ENCODE measurements at regions not wholly inside any gene's neighbourhood (a gene's known extent, or its start where the extent isn't known, plus 50 kb on each side); places are given as distances from the start of the nearest gene placed in this dataset.

DNA sequence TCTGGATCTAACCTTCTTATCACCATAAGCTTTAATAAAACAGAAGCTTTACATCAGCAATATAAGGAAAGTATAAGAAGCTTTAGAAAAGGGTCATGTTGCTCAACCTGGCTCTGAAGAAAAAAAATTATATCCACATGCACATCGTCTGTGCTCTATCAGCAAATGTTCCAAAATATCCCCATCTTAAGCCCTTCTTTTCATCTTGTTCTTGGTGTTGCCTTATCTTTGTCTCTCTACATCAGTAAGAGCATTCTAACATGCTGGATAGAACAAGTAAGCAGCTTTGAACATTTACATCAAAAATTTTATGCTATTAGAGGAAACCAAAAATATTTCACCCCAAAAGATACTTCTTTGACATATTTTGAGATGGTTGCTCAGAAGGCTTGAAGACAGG lies 157.8 kb upstream of the SNX7 start:
- Mint-ChIP-seq H3K27ac (no peak overlapping the region), H3K4me3 (no peak overlapping the region), H3K9me3 (peaks cover 34% of the 10 kb centered on the region), H3K36me3 (no peaks in the 10 kb centered on the region), H3K4me1 (no peaks in the 10 kb centered on the region), H3K27me3 (ENCODE audit: low read depth) (no peaks in the 10 kb centered on the region)
- TF ChIP-seq, protein P1, sequence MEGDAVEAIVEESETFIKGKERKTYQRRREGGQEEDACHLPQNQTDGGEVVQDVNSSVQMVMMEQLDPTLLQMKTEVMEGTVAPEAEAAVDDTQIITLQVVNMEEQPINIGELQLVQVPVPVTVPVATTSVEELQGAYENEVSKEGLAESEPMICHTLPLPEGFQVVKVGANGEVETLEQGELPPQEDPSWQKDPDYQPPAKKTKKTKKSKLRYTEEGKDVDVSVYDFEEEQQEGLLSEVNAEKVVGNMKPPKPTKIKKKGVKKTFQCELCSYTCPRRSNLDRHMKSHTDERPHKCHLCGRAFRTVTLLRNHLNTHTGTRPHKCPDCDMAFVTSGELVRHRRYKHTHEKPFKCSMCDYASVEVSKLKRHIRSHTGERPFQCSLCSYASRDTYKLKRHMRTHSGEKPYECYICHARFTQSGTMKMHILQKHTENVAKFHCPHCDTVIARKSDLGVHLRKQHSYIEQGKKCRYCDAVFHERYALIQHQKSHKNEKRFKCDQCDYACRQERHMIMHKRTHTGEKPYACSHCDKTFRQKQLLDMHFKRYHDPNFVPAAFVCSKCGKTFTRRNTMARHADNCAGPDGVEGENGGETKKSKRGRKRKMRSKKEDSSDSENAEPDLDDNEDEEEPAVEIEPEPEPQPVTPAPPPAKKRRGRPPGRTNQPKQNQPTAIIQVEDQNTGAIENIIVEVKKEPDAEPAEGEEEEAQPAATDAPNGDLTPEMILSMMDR (IDR thresholded peaks at IDR 0.05; ENCODE audit: unreplicated experiment) = no peak
- no peak for DNase-seq (ENCODE audit: low spot score in 2 of 2, unreplicated experiment in 2 of 2)

DNA sequence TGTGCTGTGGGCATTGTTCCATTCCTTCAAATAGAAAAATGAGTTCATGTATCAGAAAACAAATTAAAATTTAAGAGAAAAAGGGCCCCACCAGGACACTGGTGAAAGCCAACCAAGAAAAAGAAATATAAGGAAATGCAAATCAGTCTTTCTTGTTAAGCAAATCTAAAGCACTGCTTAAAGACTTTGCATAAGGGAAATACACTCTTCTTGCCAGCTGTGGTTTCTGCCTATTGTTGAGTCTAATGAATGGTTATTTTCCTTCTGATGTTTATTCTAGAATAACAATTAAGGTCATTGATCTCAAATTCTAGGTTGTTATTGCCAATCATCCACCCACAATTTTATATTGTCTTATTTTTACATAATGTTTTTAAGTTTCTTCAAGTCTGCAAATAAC lies 158.6 kb upstream of the SNX7 start:
- Mint-ChIP-seq H3K36me3 (no peaks in the 10 kb centered on the region), H3K27ac (no peak overlapping the region), H3K4me3 (no peak overlapping the region), H3K9me3 (peaks cover 26% of the 10 kb centered on the region), H3K27me3 (ENCODE audit: low read depth) (no peaks in the 10 kb centered on the region), H3K4me1 (no peaks in the 10 kb centered on the region)
- TF ChIP-seq, protein P1 (IDR thresholded peaks at IDR 0.05; ENCODE audit: unreplicated experiment) = no peak
- no peak for DNase-seq (ENCODE audit: low spot score in 2 of 2, unreplicated experiment in 2 of 2)

DNA sequence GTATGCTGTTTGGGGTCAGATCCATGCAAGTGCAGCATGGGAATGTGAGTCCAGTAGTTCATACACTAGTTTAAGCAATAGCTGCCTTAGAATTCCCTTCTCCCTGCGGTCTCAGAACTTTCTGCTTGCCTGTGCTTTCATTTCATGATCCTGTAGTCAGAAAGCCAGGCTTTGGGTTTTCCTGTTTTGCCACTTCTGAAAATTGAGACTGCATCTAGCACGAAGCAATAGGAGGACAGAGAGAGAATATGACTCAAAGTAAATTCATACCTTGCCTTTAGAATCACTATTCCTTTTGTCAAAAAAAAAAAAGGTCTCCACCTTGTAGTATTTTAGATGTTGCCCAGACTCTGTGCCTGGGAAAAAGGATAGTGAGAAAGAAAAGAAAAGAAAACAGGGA lies 161.2 kb upstream of the SNX7 start:
- no peaks in the 10 kb centered on the region for H3K36me3 Mint-ChIP-seq
- H3K27me3 Mint-ChIP-seq (ENCODE audit: low read depth) = no peaks in the 10 kb centered on the region

DNA sequence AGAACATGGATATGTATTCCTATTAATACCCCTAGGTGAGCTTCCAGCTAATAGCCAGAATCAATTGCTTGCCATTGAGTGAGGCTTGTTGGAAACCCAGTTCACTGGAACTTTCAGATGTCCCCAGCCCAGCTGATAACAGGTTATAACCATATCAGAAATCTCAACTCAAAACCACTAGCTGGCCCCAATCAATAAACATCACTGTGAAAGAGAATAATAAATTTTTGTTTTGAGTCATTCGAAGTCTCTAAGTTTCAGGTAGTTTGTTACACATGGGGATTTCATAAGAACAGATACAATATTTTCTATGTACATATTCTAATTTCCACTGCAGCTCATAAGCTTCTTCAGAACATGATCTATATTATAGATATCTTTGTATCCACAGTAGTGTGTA lies 162.9 kb upstream of the SNX7 start:
- Mint-ChIP-seq H3K4me3 (no peak overlapping the region), H3K9me3 (peaks cover 4% of the 10 kb centered on the region), H3K27me3 (ENCODE audit: low read depth) (no peaks in the 10 kb centered on the region), H3K4me1 (peaks cover 15% of the 10 kb centered on the region), H3K27ac (no peak overlapping the region), H3K36me3 (no peaks in the 10 kb centered on the region)
- TF ChIP-seq, protein P1 (IDR thresholded peaks at IDR 0.05; ENCODE audit: unreplicated experiment) = no peak
- no peak for DNase-seq (ENCODE audit: low spot score in 2 of 2, unreplicated experiment in 2 of 2)

More for the DNA sequence above, 161.2 kb upstream of the SNX7 start:
- Mint-ChIP-seq H3K4me3 (no peak overlapping the region), H3K27ac (no peak overlapping the region), H3K9me3 (peaks cover 4% of the 10 kb centered on the region), H3K4me1 (peaks cover 8% of the 10 kb centered on the region)
- TF ChIP-seq, protein P1 (IDR thresholded peaks at IDR 0.05; ENCODE audit: unreplicated experiment) = no peak
- DNase-seq (ENCODE audit: low spot score in 2 of 2, unreplicated experiment in 2 of 2) = no peak

DNA sequence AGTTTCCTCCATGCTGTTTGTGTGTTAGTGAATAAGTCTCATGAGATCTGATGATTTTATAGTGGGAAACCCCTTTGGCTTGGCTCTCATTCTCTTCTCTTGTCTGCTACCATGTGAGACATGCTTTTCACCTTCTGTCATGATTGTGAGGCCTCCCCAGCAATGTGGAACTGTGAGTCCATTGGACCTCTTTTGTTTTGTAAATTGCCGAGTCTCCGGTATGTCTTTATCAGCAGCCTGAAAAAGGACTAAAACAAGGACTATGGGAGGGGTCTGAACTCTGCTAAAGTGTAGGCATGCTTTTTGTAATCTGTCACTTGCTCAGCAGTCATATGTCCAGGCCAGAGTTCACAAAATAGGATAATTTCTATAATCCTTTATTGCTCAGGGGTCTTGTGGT lies 164.0 kb upstream of the SNX7 start:
- no peaks in the 10 kb centered on the region for H3K27me3 Mint-ChIP-seq (ENCODE audit: low read depth)
- no peak overlapping the region for H3K27ac Mint-ChIP-seq
- peaks cover 4% of the 10 kb centered on the region for H3K9me3 Mint-ChIP-seq
- H3K4me3 Mint-ChIP-seq = no peak overlapping the region
- H3K36me3 Mint-ChIP-seq = no peaks in the 10 kb centered on the region
- TF ChIP-seq, protein P1 (IDR thresholded peaks at IDR 0.05; ENCODE audit: unreplicated experiment) = no peak
- H3K4me1 Mint-ChIP-seq = peaks cover 15% of the 10 kb centered on the region
- DNase-seq (ENCODE audit: low spot score in 2 of 2, unreplicated experiment in 2 of 2) = no peak

Measured in mesothelial cell of epicardium (in vitro differentiated cells).